ENCODE measurements at regions not wholly inside any gene's neighbourhood (a gene's known extent, or its start where the extent isn't known, plus 50 kb on each side); places are given as distances from the start of the nearest gene placed in this dataset.

DNA sequence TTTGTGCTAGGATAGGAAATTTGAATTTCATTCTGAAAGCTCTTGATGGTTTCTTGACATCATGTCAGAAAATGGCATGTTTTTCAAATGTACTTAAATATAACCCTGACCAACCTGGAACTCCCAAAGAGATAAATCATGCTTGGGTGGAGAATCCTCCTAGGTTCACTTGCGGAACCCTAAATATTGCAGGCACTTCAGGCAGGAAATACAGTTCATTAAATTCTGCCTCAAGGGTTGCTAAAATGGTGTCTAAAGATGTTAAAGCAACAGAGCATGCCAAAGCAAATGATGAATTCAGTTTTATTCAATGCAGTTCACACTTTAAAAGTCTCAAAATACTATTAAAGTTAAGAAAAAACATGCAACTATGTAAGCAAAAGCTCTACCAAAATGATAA lies 415.9 kb downstream of the SLITRK6 start:
- H3K27ac ChIP-seq = peak overlapping the region in 3 of 11 experiments; percentile 35 to 53 (median 50); a peak in 3 of 22 replicates
- peaks cover 0 to 19% (median 7%) of the 10 kb centered on the region in 11 experiments; a peak in 16 of 22 replicates for H3K9me3 ChIP-seq (replicated peaks in 1 of 11)
- H3K4me2 ChIP-seq = peak overlapping the region in 9 of 11 experiments; percentile 22 to 73 (median 63); a peak in 19 of 22 replicates
- H3K27me3 ChIP-seq = no peaks in the 10 kb centered on the region
- no peak for TF ChIP-seq Cebpa-rat (IDR thresholded peaks at IDR 0.05)
- no peaks in the 10 kb centered on the region for H3K36me3 ChIP-seq
- no peak overlapping the region for H3K9ac ChIP-seq
- H3K4me3 ChIP-seq = peak overlapping the region in 1 of 10 experiments; percentile 19; a peak in 2 of 20 replicates
- H3K4me1 ChIP-seq = peaks cover 34 to 90% (median 52%) of the 10 kb centered on the region in 10 experiments
- no peaks in the 10 kb centered on the region for H4K20me1 ChIP-seq

DNA sequence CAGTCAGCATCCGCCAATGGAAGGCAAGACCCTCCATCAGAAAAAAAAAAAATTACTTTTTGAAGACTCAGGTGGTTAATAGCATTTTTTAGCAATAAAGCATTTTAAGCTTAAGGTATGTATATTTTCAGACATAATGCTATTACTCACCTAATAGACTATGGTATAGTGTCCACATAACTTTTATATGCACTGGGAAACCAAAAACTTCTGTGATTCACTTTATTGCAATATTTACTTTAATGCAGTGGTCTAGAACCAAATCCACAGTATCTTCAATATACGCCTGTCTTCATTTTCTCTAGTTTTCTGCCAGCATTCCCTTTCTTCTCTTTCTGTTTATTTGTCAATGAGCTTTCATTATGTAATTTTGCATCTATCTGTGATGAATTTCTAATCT lies 418.1 kb downstream of the SLITRK6 start:
- Histone ChIP-seq H4K20me1 (no peaks in the 10 kb centered on the region), H3K27ac (no peak overlapping the region), H3K4me3 (no peak overlapping the region; a peak in 1 of 20 replicates), H3K4me2 (no peak overlapping the region), H3K36me3 (no peaks in the 10 kb centered on the region), H3K4me1 (peaks cover 22 to 69% (median 37%) of the 10 kb centered on the region in 10 experiments), H3K27me3 (no peaks in the 10 kb centered on the region), H3K9me3 (replicated peaks in 1 of 11) (peaks cover 0 to 19% (median 4%) of the 10 kb centered on the region in 11 experiments; a peak in 11 of 22 replicates), H3K9ac (no peak overlapping the region)
- no peak for TF ChIP-seq Cebpa-rat (IDR thresholded peaks at IDR 0.05)

DNA sequence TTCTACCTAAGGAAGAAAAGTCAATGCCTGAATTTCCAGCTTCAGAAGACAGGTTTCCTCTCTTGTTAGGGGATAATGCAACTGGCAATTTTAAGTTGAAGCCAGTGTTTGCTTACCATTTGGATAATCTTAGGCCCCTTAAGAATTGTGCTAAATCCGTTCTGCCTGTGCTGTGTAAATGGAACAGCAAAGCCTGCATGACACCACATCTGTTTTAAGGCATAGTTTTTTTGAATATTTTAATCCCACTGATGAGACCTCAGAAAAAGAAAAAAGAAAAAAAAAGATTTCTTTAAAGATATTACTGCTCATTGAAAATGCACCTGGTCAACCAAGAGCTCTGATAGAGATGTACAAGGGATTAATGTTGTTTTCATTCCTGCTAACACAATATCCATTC lies 419.2 kb downstream of the SLITRK6 start:
- Histone ChIP-seq H3K9ac (peak overlapping the region in 1 of 11 experiments; percentile 20; a peak in 1 of 22 replicates), H3K4me1 (peaks cover 17 to 58% (median 29%) of the 10 kb centered on the region in 10 experiments), H4K20me1 (no peaks in the 10 kb centered on the region), H3K4me2 (peak overlapping the region; percentile 31 to 78 (median 52); a peak in 21 of 22 replicates), H3K9me3 (replicated peaks in 1 of 11) (peaks cover 0 to 19% (median 4%) of the 10 kb centered on the region in 11 experiments; a peak in 11 of 22 replicates), H3K27me3 (no peaks in the 10 kb centered on the region), H3K36me3 (no peaks in the 10 kb centered on the region), H3K4me3 (no peak overlapping the region; a peak in 1 of 20 replicates), H3K27ac (peak overlapping the region in 7 of 11 experiments; percentile 12 to 50 (median 31); a peak in 8 of 22 replicates)
- TF ChIP-seq Cebpa-rat (IDR thresholded peaks at IDR 0.05) = no peak

DNA sequence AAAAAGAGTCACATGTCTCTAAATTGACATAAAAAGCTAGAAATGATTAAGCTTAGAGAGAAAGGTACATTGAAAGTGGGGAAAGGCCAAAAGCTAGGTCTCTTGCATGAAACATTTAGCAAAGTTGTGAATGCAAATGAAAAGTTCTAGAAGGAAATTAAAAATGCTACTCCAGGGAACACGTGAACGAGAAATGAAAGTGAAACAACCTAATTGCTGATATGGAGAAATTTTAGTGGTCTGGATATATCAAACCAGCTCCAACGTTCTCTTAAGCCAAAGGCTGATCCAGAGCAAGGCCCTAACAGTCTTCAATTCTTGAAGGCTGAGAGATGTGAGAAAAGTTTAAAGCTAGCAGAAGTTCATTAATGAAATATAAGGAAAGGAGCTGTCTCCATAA lies 419.8 kb downstream of the SLITRK6 start:
- peaks cover 0 to 19% (median 4%) of the 10 kb centered on the region in 11 experiments; a peak in 11 of 22 replicates for H3K9me3 ChIP-seq (replicated peaks in 1 of 11)
- peak overlapping the region in 2 of 10 experiments; percentile 5 to 22; a peak in 3 of 20 replicates for H3K4me3 ChIP-seq
- TF ChIP-seq Cebpa-rat (IDR thresholded peaks at IDR 0.05) = no peak
- H3K27ac ChIP-seq = peak overlapping the region in 9 of 11 experiments; percentile 12 to 50 (median 31); a peak in 13 of 22 replicates
- peaks cover 17 to 53% (median 28%) of the 10 kb centered on the region in 10 experiments for H3K4me1 ChIP-seq
- H3K9ac ChIP-seq = peak overlapping the region in 3 of 11 experiments; percentile 12 to 24 (median 20); a peak in 2 of 22 replicates
- no peaks in the 10 kb centered on the region for H4K20me1 ChIP-seq
- H3K36me3 ChIP-seq = no peaks in the 10 kb centered on the region
- peak overlapping the region; percentile 31 to 78 (median 52) for H3K4me2 ChIP-seq
- no peaks in the 10 kb centered on the region for H3K27me3 ChIP-seq

DNA sequence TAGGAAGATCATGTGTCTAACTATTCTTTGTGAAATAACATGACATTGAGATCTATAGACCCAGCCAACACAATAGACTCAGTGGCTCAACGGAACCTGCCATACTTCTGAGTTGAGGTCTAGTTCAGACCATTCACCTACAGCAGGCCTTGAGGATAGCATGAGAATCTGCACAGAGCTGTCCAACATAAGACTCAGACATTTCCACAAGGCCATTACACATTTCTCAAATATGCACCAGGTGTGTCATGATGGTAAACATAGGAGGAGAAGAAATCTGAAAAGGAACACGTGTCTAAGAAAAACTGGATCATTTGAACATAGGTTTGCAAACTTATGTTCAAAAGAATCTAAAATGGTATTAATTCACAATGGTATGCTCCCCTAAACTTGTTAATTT lies 421.4 kb downstream of the SLITRK6 start:
- Histone ChIP-seq H3K27me3 (no peaks in the 10 kb centered on the region), H3K4me2 (no peak overlapping the region), H3K27ac (no peak overlapping the region), H3K9ac (no peak overlapping the region), H3K4me3 (no peak overlapping the region), H3K9me3 (replicated peaks in 1 of 11) (peaks cover 0 to 23% (median 4%) of the 10 kb centered on the region in 11 experiments; a peak in 11 of 22 replicates), H3K36me3 (no peaks in the 10 kb centered on the region), H3K4me1 (peaks cover 10 to 36% (median 16%) of the 10 kb centered on the region in 10 experiments; a peak in 19 of 20 replicates), H4K20me1 (no peaks in the 10 kb centered on the region)
- TF ChIP-seq Cebpa-rat (IDR thresholded peaks at IDR 0.05) = no peak

DNA sequence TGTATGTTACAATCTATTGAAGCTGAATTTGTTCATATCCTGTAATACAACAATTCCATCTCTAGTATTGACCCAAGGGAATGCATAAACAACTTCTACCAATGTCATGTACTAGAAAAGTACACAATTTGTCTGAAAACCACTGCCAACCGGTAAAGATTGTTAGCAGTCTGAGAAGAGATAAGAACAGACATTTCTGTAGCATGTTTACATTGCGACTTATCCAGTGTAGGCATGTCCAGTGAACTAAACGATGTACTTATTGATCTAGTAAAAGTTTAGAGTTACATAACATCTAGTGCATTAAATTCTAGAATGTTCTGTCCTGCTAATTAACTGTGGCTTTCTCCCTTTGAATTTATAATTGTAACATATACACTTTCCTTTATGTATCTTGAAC lies 425.9 kb downstream of the SLITRK6 start:
- peaks cover 0 to 13% (median 0%) of the 10 kb centered on the region in 11 experiments; a peak in 5 of 22 replicates for H3K9me3 ChIP-seq (replicated peaks in 1 of 11)

DNA sequence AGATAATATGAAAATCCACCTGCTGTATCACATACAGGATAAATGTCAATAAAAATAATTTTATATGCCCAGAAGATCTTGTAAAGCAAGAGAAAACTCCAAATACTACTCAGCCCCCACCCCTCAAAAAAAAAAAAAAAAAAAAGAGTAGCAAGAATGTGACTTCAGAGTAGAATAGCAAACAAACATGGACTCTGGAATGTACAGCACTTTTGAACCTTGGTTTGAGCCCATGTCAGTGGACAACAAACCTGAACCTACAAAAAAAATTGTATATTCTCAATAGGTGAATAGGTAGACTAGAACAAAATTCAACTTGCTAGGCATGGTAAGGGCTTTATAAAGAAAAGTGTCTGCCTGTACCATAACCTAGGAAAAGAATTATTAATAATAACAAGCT lies 428.0 kb downstream of the SLITRK6 start:
- H3K27ac ChIP-seq = no peak overlapping the region
- peaks cover 0 to 13% (median 0%) of the 10 kb centered on the region in 11 experiments; a peak in 5 of 22 replicates for H3K9me3 ChIP-seq (replicated peaks in 1 of 11)
- no peaks in the 10 kb centered on the region for H4K20me1 ChIP-seq
- no peaks in the 10 kb centered on the region for H3K36me3 ChIP-seq
- no peak overlapping the region for H3K4me3 ChIP-seq
- no peaks in the 10 kb centered on the region for H3K27me3 ChIP-seq
- peaks cover 5 to 36% (median 18%) of the 10 kb centered on the region in 10 experiments; a peak in 17 of 20 replicates for H3K4me1 ChIP-seq
- TF ChIP-seq Cebpa-rat (IDR thresholded peaks at IDR 0.05) = no peak
- no peak overlapping the region for H3K4me2 ChIP-seq
- H3K9ac ChIP-seq = no peak overlapping the region

More for the DNA sequence above, 425.9 kb downstream of the SLITRK6 start:
- Histone ChIP-seq H3K4me3 (no peak overlapping the region), H4K20me1 (no peaks in the 10 kb centered on the region), H3K9ac (no peak overlapping the region), H3K4me2 (no peak overlapping the region), H3K36me3 (no peaks in the 10 kb centered on the region), H3K27me3 (no peaks in the 10 kb centered on the region), H3K27ac (no peak overlapping the region), H3K4me1 (peaks cover under 1 to 15% (median 6%) of the 10 kb centered on the region in 10 experiments; a peak in 17 of 20 replicates)
- TF ChIP-seq Cebpa-rat (IDR thresholded peaks at IDR 0.05) = no peak

DNA sequence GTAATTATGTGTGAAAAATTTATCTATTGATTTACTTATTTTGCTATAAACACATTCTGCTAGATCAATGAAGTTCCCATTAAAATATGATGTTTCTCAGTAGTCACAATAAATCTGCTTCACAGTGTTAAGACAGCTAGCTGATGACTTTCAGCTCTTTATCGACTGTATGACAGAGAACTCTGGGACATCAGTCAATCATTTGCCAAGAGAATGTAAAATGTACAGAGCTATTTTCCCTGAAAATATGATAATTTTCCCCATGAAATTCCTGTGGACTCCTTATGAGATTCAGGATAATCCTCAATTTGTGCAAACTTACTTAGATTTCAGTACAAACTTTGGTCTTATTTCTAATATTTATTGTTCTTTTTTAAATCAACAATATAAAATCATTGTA lies 430.5 kb downstream of the SLITRK6 start:
- H3K36me3 ChIP-seq = no peaks in the 10 kb centered on the region
- no peak for TF ChIP-seq Cebpa-rat (IDR thresholded peaks at IDR 0.05)
- no peaks in the 10 kb centered on the region for H3K27me3 ChIP-seq
- H3K27ac ChIP-seq = peak overlapping the region in 1 of 11 experiments; percentile 21; a peak in 1 of 22 replicates
- H3K4me1 ChIP-seq = peaks cover 5 to 41% (median 18%) of the 10 kb centered on the region in 10 experiments; a peak in 17 of 20 replicates
- peaks cover under 1 to 22% (median 10%) of the 10 kb centered on the region in 11 experiments; a peak in 17 of 22 replicates for H3K9me3 ChIP-seq (replicated peaks in 1 of 11)
- no peaks in the 10 kb centered on the region for H4K20me1 ChIP-seq
- H3K4me3 ChIP-seq = no peak overlapping the region
- H3K9ac ChIP-seq = no peak overlapping the region
- peak overlapping the region in 6 of 11 experiments; percentile 51 to 77 (median 63); a peak in 10 of 22 replicates for H3K4me2 ChIP-seq

DNA sequence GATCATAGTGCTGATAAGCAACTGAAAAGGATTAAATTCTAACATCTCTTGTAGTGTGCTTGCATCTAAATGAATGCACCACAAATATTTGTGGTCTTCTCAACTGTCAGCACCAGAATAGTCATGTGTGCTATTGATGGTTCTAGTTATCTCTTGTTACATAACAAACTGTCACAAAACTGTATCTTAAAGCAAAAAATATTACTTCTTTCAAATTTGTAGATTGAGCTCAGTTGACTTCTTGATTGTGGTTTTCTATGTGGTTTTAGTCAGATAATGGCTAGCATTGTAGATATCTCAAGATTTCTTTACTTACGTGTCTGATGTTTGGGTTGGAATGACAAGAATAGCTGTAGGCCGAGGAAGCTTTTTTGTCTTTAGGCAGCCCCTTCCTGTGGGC lies 431.3 kb downstream of the SLITRK6 start:
- Histone ChIP-seq H3K4me1 (peaks cover 5 to 41% (median 18%) of the 10 kb centered on the region in 10 experiments; a peak in 17 of 20 replicates), H3K4me2 (peak overlapping the region; percentile 4 to 77 (median 51); a peak in 20 of 22 replicates)
- no peak for TF ChIP-seq Cebpa-rat (IDR thresholded peaks at IDR 0.05)

More for the DNA sequence above, 431.3 kb downstream of the SLITRK6 start:
- peaks cover 7 to 30% (median 18%) of the 10 kb centered on the region in 11 experiments; a peak in 19 of 22 replicates for H3K9me3 ChIP-seq (replicated peaks in 1 of 11)
- peak overlapping the region in 5 of 11 experiments; percentile 1 to 25 (median 21); a peak in 3 of 22 replicates for H3K27ac ChIP-seq
- no peaks in the 10 kb centered on the region for H4K20me1 ChIP-seq
- no peaks in the 10 kb centered on the region for H3K27me3 ChIP-seq
- no peak overlapping the region for H3K9ac ChIP-seq
- H3K4me3 ChIP-seq = no peak overlapping the region
- H3K36me3 ChIP-seq = no peaks in the 10 kb centered on the region

Data from BLaER1 treated with 17β-estradiol and CSF1 and Interleukin-3, amounts not matched to agents 10 nM and 100 nM (cell line).